BE2C (cell line): ENCODE measurements at regions not wholly inside any gene's neighbourhood (a gene's known extent, or its start where the extent isn't known, plus 50 kb on each side); places are given as distances from the start of the nearest gene placed in this dataset.

ENCODE experiments used
- DNase-seq: peaks from one replicate; pipeline ENCODE4 v3.0.0-alpha.2; 2020
- H3K27me3 ChIP-seq: fragments of 250-450 bp; sonication (Bioruptor Pico); 2 replicates; pipeline ENCODE4 v1.5.1; 2020; ENCODE audit warnings: mild to moderate bottlenecking
- H3K36me3 ChIP-seq: fragments of 250-450 bp; sonication (Bioruptor Pico); 2 replicates; pipeline ENCODE4 v1.5.1; 2020; ENCODE audit warnings: mild to moderate bottlenecking
- H3K4me1 ChIP-seq: fragments of 250-450 bp; sonication (Bioruptor Pico); 2 replicates; pipeline ENCODE4 v1.5.1; 2020
- H3K4me3 ChIP-seq: 2 replicates; pipeline ENCODE4 v1.5.1; 2011; ENCODE audit warnings: low read depth, low read length
- H3K9me3 ChIP-seq: fragments of 250-450 bp; sonication (Bioruptor Pico); 2 replicates; pipeline ENCODE4 v1.5.1; 2020
- TF ChIP-seq, protein P1 (sequence below): IDR thresholded peaks from 2 replicates; pipeline ENCODE4 v1.5.1; 2012; ENCODE audit warnings: mild to moderate bottlenecking, low read depth, low read length

DNA sequence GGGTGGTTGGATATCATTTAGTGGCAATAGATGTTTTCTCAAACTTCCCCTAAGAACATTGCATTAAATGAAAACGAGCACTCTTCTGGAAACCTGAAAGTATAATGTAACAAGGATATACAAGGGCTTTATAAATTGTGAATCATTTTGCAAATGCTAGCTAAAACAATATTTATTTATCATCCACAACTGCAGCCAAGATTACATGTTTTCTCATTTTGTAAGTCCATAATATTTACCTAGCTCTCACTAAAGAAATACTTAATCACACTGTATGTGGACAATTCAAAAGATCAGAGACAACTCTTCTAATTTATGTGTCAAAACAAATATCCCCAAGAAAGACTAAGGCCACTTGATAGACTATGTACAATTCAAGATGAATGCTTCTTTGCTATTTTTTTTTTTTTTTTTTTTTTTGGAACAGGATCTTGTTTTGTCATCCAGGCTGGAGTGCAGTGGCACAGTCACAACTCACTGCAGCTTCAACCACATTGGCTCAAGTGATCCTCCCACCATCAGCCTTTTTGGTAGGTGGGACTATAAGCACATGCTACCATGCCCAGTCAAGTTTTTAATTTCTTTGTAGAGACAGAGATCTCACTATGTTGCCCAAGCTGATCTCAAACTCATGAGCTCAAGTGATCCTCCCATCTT lies 427.7 kb upstream of the THBS1 start:
- no peaks in the 10 kb centered on the region for H3K9me3 ChIP-seq
- no peaks in the 10 kb centered on the region for H3K36me3 ChIP-seq
- no peaks in the 10 kb centered on the region for H3K27me3 ChIP-seq
- H3K4me3 ChIP-seq = no peak overlapping the region
- TF ChIP-seq, protein P1, sequence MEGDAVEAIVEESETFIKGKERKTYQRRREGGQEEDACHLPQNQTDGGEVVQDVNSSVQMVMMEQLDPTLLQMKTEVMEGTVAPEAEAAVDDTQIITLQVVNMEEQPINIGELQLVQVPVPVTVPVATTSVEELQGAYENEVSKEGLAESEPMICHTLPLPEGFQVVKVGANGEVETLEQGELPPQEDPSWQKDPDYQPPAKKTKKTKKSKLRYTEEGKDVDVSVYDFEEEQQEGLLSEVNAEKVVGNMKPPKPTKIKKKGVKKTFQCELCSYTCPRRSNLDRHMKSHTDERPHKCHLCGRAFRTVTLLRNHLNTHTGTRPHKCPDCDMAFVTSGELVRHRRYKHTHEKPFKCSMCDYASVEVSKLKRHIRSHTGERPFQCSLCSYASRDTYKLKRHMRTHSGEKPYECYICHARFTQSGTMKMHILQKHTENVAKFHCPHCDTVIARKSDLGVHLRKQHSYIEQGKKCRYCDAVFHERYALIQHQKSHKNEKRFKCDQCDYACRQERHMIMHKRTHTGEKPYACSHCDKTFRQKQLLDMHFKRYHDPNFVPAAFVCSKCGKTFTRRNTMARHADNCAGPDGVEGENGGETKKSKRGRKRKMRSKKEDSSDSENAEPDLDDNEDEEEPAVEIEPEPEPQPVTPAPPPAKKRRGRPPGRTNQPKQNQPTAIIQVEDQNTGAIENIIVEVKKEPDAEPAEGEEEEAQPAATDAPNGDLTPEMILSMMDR = no peak
- no peak for DNase-seq
- no peaks in the 10 kb centered on the region for H3K4me1 ChIP-seq

DNA sequence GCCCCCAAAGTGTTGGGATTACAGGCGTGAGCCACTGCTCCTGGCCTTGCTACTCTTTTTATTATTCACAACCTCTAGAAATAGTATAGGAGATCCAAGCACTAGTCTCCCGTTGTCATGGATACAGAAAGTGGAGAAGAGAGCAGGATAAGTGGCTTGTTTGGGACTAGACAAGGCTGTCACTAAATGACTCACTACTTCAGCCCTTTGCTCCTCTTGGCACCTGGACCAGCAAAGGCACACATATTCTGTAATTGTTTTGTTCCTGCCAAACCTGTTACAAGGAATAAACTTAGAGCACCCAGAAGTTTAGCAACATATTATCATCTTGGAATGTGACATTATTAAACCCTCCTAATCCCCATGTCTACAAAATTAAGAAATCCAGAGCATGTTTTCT lies 427.2 kb upstream of the THBS1 start:
- no peak for DNase-seq
- Histone ChIP-seq H3K4me1 (no peaks in the 10 kb centered on the region), H3K27me3 (no peaks in the 10 kb centered on the region), H3K4me3 (no peak overlapping the region), H3K9me3 (no peaks in the 10 kb centered on the region), H3K36me3 (no peaks in the 10 kb centered on the region)
- TF ChIP-seq, protein P1 = no peak

DNA sequence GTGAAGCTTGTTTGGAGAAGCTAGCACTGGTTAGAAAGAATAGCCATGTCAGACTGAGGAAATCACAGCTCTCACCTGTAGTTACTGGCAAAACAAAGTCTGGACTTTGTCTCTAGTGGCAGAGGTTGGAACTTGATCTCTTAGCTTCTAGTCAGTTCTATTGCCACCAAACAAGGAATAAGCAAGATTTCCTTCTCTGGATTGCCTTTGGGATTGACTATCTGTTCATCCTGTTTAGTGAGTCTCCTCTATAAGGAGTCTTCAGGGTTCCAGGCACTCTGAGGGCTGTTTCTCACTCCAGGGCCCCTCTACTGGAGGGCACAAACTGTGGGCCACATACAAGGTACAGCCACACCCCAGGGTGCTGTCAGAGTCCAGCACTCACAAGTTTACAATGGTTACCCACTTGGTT lies 426.6 kb upstream of the THBS1 start:
- DNase-seq = no peak

DNA sequence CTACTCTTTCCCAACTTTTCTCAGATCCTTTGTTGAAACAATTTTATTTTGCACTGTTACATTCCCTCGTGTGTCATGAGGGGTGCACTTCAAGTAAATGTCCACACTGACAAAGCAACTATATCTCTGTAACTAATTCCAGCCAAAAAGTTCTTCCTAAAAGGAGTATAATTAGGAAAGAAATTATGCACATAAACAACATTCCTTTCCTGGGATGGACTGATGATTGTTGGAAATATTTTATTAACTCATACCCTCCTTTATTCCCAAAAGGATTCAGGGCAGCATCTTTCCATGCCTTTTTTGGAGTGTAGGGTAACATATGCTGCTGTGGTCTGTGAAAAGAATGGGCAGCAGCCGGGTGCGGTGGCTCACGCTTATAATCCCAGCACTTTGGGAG lies 426.1 kb upstream of the THBS1 start:
- TF ChIP-seq, protein P1 = no peak
- Histone ChIP-seq H3K36me3 (no peaks in the 10 kb centered on the region), H3K4me1 (no peaks in the 10 kb centered on the region), H3K27me3 (no peaks in the 10 kb centered on the region), H3K9me3 (no peaks in the 10 kb centered on the region), H3K4me3 (no peak overlapping the region)
- no peak for DNase-seq

More for the DNA sequence above, 426.6 kb upstream of the THBS1 start:
- Histone ChIP-seq H3K9me3 (no peaks in the 10 kb centered on the region), H3K4me1 (no peaks in the 10 kb centered on the region), H3K27me3 (no peaks in the 10 kb centered on the region), H3K36me3 (no peaks in the 10 kb centered on the region), H3K4me3 (no peak overlapping the region)
- TF ChIP-seq, protein P1 = peak; percentile 16; the same call in 1 of the 2 replicates

DNA sequence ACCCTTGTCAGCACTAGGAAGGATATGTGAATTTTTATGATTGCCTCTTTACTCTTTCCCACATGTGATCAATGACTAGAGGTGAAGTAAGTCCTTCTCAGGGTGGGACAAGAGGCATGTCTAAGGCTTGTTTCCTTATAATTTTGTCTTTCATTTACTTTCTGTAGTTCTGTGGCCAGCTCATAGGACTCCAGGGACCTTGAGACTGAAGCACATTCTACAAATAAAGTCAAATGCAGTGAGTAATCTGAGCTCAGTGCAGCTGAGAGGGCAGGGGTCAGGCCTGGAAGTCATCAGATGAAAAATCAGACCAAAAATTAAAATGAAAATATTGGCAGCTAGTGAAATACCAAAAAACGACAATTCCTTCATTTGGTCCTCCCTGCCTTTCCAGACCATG lies 424.7 kb upstream of the THBS1 start:
- Histone ChIP-seq H3K4me1 (no peaks in the 10 kb centered on the region), H3K9me3 (no peaks in the 10 kb centered on the region), H3K4me3 (no peak overlapping the region), H3K36me3 (no peaks in the 10 kb centered on the region), H3K27me3 (no peaks in the 10 kb centered on the region; the same call in 1 of the 2 replicates)
- DNase-seq = no peak
- TF ChIP-seq, protein P1 = no peak

DNA sequence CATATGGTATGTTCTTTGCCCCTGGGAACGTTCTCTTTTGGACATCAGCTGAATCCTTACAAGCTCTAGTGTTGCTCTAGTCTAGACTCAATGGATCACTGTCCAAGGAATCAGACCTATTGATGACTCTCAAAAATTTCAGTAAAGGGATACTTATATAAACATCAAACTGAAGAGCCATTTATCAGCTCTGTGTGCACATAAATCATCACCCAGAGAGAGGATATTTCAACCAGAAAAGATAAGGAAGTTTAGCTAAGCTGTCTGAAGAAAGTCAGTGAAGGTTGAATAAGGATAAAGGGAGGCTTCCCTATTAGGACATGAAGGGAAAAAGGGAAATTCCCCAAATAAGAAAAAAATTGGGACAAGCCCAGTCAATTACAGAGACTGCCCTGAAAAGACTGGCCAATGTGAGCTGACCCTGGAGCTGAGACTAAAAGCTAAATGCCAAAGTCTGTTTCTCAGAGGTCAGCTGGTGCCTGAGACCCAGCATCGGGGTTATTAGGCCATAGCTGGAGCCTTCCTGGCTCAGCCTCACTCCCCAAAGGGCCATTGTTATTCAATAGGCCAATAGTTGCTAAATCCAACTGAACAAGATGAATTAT lies 424.1 kb upstream of the THBS1 start:
- no peaks in the 10 kb centered on the region for H3K9me3 ChIP-seq
- no peak overlapping the region for H3K4me3 ChIP-seq
- no peak for DNase-seq
- H3K4me1 ChIP-seq = no peaks in the 10 kb centered on the region
- H3K27me3 ChIP-seq = no peaks in the 10 kb centered on the region; the same call in 1 of the 2 replicates
- H3K36me3 ChIP-seq = no peaks in the 10 kb centered on the region
- TF ChIP-seq, protein P1 = no peak
